Hindlimb muscle (tissue), 1 donor: ENCODE measurements at regions not wholly inside any gene's neighbourhood (a gene's known extent, or its start where the extent isn't known, plus 50 kb on each side); places are given as distances from the start of the nearest gene placed in this dataset.
"Not testable (repeated sequence)": the region's sequence is repeated elsewhere in the genome, so short reads cannot be mapped to it uniquely, and the experiment has no call there.

Source experiments
- DNase-seq: peaks from one replicate; pipeline ENCODE4 v3.0.0-alpha.2; 2013

DNA sequence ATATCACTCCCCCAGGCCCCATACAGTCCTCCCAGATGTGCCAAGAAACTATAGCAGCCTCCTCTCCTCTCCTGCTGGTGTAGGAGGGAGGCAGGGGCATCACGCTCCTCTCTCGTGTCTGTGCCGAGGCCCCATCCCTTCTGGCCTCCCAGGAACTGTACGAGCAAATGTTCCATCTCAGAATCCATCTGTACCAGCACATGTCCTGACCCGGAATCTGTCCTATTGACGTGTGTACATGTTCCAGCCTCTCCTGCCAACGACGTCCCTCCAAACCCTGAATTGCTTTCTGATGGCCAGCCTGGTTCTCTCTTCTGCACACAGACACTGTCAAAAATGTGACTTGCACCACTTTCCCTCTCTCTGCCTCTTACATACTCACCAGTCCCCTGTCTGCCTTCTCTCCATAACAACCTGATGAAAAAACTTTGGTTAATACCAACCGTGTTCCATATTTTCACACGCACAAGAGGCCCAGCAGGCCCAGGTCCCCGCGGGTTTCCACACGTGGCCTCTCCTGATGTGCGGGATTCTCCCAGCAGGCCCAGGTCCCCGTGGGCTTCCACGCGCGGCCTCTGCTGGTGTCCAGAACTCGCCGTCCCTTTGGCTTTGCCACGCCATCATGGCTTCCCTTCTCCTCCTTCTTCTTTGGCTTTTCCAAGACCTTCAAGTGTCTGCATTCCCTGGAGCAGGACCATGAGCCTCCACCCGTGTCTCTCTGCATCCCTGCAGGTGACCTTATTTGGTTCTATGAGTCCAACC, 125.2 kb upstream of the THBS2 start:
- DNase-seq, result no peak

DNA sequence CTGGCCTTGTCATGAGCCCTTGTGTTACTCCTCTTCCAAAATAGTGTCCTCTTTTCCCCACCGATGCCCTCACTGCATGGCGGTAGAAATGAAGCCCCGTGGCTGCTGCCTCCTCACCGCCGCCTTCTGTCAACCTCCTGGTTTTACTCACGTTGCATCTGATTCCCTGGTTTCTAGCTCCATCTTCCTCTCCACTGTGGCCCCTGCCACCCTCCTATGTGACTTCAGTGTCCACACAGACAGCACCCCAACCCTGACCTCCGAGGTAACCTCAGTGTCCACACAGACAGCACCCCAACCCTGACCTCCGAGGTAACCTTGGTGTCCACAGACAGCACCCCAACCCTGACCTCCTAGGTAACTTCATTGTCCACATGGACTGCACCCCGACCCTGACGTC, 122.8 kb upstream of the THBS2 start:
- DNase-seq, result no peak

DNA sequence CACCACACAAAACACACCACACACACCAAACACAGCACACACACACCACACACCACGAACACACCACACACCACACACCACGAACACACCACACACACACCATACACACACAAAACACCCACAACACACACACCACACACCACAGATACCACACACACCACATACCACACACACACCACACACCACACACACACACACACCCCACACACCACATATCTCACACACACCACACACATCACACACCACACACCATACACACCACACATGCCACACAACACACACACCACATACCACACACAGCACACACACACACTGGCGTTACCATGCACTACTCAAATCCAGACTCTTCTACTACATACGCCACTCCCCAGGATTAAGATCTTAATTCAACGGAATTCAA, 118.9 kb upstream of the THBS2 start:
- DNase-seq, result no peak

DNA sequence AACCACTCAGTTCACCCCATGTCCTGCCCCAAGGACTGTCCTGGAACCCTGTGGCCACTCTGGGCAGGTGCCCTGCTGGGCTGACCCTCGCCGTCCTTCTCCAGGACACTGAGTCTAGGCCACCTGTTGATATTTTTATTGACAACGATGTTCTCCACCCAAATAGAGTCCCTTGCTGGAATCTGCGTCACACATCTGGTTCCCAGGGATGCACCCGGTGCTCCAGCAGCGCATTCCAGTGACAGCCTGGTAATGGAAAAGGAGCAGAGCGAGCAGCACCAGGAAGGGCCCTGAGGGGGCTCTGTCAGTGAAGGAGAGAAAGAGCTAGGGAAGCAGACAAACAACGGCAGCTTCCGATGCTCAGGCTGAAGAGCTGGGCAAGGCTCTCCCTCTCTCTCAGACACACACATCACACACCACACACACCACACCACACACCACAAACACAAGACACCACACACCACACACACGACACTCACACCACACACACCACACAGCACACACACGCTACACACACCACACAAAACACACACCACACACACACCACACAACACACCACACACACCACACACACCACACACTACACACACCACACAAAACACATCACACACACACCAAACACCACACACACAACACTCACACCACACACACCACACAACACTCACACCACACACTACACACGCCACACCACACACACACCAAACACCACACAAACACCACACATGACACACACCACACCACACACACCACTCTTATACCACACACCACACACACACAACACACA, 117.9 kb upstream of the THBS2 start:
- peak; percentile 49 for DNase-seq

DNA sequence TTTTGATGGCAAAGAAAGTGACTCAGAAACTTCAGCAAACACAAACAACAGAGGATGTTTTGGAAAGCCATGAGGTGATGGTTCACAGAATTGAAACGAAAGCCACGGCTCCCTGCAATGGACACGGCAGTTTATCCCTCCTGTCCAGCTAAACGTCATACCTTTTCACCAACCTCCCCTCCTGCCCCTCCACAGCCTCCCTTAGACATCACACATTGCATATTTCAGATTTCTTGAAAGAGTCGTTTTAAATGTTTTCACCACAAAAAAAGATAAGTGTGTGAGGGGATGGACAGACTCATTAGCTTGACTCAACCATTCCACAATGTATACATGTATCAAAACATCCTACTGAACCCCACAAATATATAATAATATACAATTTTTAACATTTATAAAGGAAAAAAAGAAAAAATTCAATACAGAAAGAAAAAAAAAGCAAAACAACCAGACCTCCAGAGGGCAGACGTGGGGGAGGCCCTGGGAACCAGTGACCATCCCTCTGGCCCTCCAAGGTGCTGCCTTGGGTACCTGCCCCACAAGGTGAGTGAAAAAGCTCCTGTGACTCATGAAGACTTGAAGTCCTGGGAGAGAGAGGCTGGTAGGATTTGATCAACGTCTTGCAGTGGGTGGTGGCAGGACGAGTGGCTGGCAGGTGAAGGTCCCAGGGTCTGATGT, 117.2 kb upstream of the THBS2 start:
- DNase-seq, result no peak

DNA sequence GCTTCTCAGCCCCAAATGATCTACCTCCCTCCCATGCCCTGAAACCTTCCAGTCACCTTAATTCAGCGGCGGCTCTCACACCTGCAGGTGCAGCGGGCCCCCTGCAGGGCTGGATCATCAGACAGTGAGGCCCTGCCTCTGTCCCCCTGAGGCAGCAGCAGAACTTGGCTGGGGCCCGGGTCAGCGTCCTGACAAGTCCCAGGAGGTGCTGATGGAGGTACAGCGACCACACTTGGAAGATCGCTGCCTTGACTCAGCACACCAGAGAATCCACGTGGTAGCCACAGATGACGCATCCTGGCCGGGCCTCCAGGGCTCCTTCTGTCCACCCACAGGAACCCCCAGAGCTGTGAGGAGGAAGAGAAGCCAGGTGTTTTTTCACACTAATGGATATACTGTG, 116.4 kb upstream of the THBS2 start:
- no peak for DNase-seq

DNA sequence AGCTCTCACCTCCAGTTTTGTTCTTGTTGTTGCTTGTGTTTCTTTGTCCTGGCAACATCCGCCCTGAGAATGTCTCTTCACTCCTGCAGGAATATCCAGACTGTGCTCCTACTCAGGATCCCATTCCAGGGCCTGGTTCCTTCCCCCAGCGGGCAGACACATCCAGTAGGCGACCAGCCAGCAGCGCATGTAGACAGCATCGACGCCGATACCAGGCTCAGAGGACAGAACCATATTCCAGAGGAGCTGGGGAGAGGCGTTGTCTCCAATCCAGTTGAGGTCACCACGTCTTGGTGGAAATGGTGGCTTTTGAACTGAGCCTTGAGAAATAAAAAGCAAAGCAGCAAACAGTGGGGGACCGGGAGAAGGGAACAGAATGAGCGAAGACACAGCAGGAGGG, 114.6 kb upstream of the THBS2 start:
- DNase-seq, result no peak

DNA sequence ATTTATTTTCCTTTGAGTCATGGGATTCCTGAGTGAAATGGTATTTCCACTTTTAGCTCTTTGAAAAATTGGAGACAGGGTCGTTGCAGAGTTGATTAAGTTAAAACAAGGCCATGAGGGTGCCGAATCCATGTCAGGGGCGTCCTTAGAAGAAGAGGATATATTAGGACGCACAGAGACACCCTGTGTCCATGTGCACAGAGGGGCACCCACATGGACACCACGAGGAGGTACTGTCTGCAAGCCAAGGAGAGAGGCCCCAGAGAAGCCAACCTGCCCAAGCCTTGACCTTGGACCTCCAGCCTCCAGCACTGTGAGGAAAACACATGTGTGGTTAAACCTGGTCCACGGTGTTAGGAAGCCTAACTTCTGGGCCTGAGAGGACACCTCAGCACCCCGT, 113.9 kb upstream of the THBS2 start:
- no peak for DNase-seq

DNA sequence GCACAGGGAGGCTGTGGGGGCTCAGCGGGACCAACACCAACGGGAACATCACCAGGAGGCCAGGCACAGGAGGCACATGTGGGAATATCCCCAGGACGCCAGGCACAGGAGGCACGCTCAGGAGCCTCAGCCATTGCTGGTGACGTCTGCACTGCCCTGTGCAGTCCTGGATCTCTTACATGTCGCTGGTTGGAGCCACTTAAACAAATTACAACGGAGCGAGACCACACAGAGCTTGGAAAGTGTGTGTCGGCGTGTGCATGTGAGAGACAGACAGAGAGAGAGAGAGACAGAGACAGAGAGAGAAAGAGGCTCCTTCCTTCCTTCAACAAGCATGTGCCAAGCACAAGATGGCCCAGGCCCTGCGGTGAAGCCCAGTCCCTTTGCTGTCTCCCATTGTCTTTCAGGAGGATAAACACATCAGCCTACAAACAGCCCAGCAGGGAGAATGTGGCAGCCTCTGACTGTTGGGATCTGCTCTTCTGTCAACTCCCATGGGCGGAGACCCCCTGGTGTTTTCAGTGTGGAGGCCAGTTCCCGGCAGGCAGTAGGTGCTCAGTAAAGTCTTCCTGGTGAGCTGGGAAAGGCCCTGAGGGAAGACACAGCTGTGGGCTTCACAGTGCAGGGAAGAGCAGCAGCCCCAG, 112.7 kb upstream of the THBS2 start:
- no peak for DNase-seq

DNA sequence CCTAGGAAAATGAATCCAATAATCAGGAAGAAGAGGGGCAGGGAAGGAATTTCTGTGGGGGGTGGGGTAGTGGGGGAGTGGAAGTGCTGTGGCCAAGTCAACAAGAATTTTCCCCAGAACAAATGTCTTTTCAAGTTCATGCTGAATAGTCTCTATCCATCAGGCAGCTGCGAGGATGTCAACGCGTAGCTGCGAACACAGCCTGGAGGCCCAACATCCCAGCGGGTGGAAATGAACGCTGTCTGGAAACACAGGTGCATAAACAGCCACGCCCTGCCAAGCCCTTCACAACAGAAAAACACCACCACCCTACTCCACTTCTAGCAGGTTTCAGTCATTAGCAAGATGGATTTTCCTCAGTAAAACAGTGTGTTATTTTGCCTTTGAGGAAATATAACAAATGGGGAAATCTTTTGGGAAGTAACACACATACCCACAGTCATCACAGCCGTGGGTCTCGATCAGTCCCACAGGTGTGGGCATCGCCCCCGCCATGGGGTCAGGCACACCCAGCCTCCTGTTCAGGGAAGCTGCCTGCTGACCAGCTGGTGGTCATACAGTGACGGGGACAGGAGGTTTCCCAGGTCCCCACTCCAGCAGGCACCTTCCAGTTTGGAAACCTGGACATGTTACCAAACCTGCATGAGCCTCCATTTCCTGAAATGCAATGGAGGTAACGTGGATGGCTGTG, 112.1 kb upstream of the THBS2 start:
- DNase-seq, result no peak

DNA sequence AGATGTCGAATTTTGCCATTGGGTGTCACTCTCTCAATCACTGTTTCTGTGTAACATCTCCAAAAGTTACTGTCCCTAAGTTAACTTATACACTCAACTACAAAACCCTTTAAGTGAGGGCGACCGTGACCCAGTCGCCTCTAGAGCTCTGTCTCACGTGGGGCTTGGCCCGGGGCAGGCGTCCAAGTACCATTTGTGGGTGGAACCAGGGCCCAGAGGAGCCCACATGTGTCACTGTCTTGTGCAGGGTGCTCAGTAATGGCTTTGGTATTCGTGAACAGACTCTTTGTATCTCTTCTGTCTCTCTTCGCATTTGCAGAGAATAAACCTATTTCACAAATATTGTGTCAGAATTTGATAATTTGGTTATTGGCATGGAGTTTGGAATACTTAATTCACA, 109.9 kb upstream of the THBS2 start:
- no peak for DNase-seq

DNA sequence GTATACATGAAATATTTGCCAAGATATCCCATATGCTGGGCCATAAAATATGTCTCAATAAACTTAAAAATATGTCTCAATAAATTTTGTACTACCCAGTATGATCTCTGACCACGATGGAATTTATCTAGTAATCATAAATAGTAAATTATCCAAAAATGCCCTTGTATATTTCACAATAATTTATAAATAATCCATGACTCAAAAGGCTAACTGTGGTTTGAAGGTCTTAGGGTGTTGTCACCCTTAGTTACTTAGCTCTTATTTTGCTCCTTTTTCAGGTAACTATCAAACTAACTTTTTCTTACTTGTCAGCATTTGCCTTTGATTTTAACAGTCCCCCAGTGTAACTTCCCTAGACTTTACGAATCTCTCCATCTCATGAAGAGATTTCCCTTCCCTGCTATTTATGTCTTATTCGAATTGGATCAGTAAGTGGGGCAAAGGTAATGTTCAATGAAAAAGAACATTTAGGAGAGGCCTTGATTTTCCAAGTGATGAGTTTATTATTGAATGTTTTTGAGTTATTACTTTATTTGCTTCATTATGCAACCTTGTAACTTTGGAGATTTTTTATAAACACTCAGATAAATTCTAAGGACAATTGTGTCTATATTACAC, 109.0 kb upstream of the THBS2 start:
- no peak for DNase-seq

DNA sequence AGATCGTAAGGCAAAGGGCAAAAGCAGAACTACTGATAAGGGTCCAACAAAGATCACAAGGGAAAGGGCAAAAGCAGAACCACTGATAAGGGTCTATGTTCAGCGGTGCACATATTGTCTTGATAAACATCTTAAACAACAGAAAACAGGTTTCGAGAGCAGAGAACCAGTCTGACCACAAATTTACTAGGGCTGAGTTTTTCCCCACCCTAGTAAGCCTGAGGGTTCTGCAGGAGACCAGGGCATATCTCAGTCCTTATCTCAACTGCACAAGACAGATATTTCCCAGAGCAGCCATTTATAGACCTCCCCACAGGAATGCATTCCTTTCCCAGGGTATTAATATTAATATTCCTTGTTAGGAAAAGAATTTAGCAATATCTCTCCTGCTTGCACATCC, 101.4 kb upstream of the THBS2 start:
- DNase-seq, result not testable (repeated sequence)

DNA sequence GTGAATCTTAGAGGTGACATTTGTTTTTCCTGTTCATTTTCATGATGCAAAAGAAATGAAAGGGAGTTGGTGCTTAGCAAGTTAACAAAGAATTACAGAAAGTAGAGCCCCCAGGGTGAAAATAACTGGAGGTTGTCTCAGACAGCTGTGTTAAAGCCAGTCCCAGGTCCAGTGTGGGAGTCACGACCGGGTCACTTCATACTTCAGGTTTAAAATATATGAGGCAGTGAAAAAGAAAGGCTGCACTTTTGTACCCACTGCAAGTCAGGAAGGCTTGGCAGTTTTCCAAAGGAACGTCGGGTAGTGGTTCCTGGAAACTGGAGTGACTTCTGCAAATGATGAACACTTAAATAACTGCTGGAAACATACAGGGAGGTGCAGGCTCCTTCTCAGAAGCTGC, 91.5 kb upstream of the THBS2 start:
- DNase-seq, result peak; percentile 61

DNA sequence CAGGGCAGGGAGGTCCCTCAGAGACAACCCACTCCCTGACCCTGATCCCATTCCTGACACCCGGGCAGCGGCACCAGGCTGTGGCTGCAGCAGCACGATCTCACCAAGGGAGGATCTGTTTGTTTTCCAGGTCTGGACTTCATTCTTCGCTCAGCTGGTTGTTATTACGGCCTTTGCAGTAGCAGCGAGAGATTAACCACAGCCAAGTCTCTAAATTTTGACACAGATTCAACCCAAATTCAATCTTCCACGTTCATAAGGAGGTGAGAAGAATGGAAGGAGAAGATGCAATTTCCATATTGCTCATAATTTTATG, 91.1 kb upstream of the THBS2 start:
- DNase-seq, result peak; percentile 77

DNA sequence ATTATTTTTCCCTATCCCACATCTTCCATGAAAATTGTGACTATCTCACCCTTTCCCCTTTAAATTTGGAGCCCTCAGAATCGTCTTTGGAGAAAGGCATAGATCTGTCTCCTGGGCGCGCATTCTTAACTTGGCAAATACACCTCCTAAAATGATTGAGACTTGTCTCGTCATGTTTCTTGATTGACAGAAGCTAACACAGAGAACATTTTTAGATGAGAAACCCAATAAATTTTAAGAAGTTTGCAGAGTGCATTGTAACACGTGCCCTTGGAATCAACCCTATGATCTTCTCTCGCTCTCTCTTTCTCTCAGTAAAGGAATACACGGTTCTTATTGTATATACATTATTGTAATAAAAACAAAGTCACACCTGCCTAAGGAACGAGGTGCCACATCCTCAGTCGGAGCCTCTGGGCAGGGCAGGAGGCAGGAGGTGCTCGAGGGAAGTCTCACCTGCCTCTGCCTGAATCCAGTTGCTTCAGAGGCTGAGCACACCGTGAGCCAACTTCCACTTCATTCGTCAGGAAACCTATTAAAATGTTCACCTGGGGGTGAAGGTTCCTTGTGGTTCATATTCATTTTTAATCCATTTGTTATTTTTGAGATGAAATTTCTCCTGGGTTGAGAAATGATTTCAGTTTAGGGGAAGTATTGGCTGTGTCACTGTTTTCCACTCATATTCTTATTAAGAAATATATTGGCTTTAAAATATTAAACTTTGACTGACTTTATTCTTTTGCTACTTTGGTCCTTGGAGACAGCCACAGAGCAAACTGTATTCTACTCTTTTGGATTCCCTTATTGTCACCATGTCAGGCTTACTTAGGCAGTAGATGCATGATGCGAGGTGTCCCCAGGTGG, 90.5 kb upstream of the THBS2 start:
- no peak for DNase-seq

DNA sequence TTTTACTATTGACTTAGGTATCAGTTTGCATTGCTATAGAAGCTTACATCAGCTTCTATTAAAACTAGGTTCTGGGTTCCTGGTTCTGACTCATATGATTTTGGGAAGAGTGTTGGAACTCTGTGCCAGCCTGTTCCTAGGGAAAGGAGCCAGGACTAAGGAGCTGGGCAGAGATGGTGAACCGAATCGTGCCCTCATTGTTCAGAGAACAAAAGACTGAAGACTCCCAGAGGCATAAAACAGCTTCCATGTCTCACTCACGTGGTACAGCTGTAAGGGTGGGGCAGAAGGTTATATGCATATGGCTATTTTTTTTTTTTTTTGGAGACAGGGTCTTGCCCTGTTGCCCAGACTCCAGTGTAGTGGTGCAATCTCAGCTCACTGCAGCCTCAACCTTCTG, 89.1 kb upstream of the THBS2 start:
- no peak for DNase-seq

DNA sequence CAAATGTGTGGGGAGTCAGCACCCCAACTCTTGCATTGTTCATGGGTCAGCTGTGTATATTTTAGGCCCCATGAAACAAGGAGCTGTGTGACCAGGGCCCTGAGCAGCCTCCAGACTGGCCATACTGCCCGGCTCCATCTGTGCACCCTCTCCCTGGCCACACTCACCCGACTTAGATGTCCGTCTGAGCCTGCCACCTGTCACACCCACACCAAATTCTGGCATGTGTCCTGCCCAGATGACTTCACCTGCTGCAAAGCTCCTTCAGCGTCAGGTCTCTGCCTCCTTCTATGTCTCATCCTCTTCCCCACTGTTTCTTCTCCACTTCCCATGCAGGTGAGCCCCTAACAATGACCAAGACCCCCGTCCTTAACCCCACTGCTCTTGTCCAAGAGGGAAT, 88.1 kb upstream of the THBS2 start:
- no peak for DNase-seq

DNA sequence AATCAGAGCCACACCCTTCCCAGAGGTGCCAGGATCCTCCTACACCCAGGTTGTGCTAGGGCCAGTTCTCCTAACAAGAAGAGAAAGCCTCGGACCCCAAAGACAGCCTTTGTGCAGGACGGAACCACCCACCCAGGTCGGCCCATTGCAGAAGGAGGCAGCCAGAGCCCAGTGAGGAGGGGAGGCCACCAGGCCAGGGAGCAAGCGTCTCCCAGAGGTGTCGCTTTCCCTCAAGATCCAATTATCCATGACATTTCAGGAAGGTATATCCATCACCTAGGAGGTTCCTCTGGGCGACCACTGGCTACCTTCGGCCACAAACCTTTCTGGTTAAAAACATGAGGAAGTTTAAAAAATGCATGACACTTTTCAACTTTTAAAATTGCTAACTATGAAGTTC, 87.4 kb upstream of the THBS2 start:
- DNase-seq, result no peak

DNA sequence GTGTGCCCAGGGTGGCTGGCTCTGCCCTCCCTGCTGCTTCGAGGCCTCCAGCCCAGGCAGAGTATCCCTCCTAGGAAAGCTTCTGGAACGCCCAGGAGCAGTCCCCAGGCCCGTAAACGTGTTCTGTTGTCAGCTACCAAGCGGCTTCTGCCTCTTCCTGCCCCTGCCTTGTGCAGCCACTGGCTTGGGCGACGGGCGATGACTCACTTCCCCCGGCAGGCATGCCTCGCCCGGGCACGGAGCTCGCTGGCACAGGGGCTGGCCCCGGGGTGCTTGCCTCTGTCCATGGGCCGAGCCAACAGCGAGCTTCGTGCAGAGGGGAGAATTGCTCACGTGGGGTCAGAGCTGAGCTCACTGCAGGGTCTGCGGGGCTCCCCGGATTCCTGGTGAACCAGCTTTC, 86.7 kb upstream of the THBS2 start:
- no peak for DNase-seq

DNA sequence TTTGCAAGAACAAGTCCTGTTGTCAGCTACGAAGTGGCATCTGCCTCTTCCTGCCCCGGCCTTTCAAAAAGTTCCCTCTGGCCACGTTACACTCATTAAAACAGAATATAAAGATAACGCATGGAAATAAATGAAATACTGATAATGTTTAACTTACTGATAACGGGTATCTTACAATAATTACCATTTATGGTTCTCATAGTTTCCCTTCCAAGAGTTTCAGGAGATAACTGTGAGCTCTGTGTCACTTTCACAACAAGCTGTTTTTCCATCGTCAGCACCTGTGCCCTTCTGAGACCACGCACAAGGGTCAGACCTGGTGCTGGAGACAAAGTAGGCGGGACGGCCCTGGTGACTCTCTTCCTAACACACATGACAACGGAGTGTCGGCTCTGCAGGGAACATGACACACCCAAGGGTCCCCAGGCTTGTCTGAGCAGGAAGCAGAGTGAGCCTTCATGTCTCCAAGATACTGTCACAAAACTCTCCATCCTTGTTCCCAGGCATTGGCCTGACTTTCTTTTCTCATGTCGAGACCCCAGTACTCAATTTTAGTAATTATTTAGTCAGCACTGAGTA, 86.2 kb upstream of the THBS2 start:
- no peak for DNase-seq
